ENCODE measurements at regions not wholly inside any gene's neighbourhood (a gene's known extent, or its start where the extent isn't known, plus 50 kb on each side); places are given as distances from the start of the nearest gene placed in this dataset.
"Not testable (repeated sequence)": the region's sequence is repeated elsewhere in the genome, so short reads cannot be mapped to it uniquely, and the experiment has no call there.

GRCh38 chr18:29377346-29377745, 1200.4 kb upstream of the CDH2 start:
- DNase-seq (ENCODE audit: low spot score) = no peak

GRCh38 chr18:29373000-29373399, 1196.1 kb upstream of the CDH2 start:
- no peak for DNase-seq (ENCODE audit: low spot score)

DNA sequence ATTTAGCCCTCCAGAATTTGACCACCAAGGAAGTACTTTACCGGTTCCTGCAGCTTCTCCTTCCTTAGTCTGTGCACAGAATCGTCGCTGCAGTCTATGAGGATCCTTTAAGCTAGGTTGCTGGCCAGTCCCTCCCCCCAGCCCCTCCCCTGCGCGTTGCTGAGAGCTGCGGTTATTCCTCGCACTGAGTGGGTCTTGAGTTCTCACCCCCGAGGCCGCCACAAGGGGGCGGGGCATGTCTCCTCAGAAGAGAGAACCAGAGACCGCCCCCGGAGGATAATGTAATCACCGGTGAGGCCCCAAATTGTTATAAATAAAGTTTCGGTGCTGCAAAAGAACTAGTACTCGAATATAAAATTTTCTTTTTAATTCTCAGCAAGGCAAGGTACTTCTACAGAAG, 1184.9 kb upstream of the CDH2 start:
- DNase-seq (ENCODE audit: low spot score) = no peak

GRCh38 chr18:29360659-29361058, 1183.7 kb upstream of the CDH2 start:
- DNase-seq (ENCODE audit: low spot score) = not testable (repeated sequence)

GRCh38 chr18:29359222-29359621, 1182.3 kb upstream of the CDH2 start:
- DNase-seq (ENCODE audit: low spot score) = not testable (repeated sequence)

GRCh38 chr18:29351171-29351570, 1174.2 kb upstream of the CDH2 start:
- DNase-seq (ENCODE audit: low spot score) = no peak

- no peak for DNase-seq (ENCODE audit: low spot score)
These were observed 1152.0 kb upstream of the CDH2 start for GRCh38 chr18:29328932-29329331.

DNA sequence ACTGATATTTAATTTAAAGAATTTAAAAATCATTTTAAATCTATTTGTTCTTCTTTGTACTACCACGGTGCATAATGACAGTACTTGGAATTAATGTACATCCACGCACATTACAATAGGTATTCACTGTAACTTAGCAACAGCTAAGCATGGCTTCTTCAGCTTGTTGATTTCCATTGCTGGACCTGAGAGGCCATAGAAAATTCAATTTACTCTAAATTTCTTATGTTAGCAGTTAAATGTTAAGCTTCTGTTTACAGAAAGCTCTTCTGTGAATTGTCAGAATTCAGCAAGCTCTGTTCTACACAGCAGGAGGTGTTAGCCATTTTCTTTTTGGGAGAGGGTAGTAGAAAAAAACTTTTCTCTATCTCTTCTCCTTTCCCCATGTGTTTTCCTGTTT, 1149.3 kb upstream of the CDH2 start:
- no peak for DNase-seq (ENCODE audit: low spot score)

- no peak for DNase-seq (ENCODE audit: low spot score)
These were observed 1144.6 kb upstream of the CDH2 start for GRCh38 chr18:29321561-29321960.

DNA sequence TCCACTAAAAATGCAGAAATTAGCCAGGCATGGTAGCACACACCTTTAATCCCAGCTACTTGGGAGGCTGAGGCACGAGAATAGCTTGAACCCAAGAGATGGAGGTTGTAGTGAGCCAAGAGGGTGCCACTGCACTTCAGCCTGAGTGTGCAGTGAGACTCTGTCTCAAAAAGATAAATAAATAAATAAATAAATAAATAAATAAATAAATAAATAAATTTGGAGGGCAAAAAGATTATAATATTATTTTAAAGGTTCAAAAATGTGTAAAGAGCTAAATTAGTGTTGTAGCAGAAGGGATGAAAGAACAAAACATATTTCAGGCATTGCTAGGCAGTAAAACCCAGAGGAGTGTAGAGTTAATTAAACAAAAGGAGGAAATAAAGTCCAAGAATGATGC, 1136.4 kb upstream of the CDH2 start:
- DNase-seq (ENCODE audit: low spot score) = no peak

GRCh38 chr18:29311580-29311979, 1134.7 kb upstream of the CDH2 start:
- no peak for DNase-seq (ENCODE audit: low spot score)

DNA sequence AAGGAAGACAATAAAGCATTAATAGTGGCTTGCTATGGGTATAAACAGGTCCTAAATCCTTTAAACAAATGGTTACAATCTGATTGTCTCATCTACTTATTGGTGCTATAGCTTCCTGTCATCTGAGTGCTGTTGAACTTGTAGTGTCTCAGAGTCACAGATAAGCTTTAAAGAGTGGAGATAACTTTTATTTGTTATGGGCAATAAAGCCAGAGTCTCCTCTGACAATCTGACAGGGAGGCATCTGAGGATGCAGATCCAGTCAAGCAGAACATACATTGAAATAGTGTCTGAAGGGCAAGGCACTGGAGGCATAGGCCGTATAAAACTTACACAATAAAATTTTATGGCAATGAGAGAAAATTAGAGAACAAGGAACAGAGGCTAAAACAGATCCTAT, 1132.4 kb upstream of the CDH2 start:
- no peak for DNase-seq (ENCODE audit: low spot score)

GRCh38 chr18:29307982-29308381, 1131.1 kb upstream of the CDH2 start:
- DNase-seq (ENCODE audit: low spot score) = no peak

DNA sequence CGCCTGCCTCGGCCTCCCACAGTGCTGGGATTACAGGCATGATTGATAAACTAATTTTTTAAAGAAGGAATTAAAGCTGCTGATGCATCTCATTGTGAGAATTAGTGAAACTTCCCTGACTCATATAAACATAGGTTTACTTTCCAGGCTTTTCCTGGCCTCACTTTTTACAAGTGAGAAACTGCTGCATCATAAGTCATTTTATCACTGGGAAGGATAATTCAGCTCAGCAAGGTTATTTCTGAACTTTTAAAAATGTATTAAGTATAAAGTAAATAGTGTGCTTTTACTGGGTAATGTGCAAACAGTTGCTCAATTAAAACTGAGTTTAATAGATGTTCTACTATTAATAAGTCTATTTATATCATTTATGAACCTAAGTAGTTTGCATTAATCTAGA, 1130.3 kb upstream of the CDH2 start:
- DNase-seq (ENCODE audit: low spot score) = no peak

DNA sequence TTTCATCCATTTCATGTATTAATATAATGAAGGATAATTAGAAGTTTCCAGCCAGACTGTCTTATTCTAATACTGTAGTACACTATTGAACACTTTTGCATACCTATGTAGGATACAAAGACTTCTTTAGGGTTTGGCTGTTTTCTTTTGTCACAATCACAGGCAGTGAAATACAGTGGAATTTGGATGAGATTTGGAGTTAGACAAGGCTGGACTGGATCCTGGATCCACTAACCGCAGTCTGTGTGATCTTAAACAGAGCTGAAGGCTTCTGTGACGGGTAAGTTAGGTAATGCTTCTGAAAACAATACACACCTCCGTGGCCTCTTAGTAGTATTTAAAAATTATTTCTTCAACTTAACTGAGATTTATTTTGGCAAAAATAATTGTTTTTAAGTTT, 1128.6 kb upstream of the CDH2 start:
- no peak for DNase-seq (ENCODE audit: low spot score)

DNA sequence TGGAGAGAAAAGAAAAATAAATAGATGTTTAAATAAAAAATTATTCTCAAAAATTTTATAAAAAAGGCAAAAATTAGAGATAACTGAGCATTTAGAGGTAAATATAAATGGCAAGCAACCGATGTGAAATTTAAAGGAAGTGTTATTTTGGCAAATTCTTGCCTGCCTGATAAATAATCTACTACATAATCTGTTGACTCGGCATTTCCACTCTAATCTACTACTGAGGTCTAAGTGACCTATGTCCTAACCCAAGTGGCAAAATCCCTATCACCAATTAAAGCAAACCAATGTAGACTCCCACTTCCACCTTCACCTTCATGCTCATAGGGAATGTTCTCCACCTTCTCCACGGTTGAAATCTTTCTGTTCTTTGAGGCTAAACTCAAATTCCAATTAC, 1124.1 kb upstream of the CDH2 start:
- DNase-seq (ENCODE audit: low spot score) = no peak

DNA sequence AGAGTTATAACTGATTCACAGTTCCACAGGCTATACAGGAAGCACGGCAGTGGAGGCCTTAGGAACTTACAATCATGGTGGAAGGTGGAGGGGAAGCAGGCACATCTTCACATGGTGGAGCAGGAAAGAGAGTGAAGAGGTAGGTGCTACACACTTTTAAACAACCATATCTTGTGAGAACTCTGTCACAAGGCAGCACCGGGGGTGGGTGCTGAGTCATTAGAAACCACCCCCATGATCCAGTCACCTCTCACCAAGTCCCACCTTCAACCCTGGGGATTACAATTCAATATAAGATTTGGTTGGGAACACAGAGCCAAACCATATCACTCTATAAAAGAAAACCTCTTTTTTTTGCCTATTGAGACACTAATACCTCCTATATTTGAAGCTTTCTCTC, 1108.5 kb upstream of the CDH2 start:
- no peak for DNase-seq (ENCODE audit: low spot score)

- DNase-seq (ENCODE audit: low spot score) = no peak
These were observed 1094.6 kb upstream of the CDH2 start for GRCh38 chr18:29271501-29271900.

GRCh38 chr18:29259838-29260237, 1082.9 kb upstream of the CDH2 start:
- DNase-seq (ENCODE audit: low spot score) = no peak

- DNase-seq (ENCODE audit: low spot score) = no peak
These were observed 1077.2 kb upstream of the CDH2 start for GRCh38 chr18:29254123-29254522.

- no peak for DNase-seq (ENCODE audit: low spot score)
These were observed 1074.8 kb upstream of the CDH2 start for GRCh38 chr18:29251681-29252080.

DNA sequence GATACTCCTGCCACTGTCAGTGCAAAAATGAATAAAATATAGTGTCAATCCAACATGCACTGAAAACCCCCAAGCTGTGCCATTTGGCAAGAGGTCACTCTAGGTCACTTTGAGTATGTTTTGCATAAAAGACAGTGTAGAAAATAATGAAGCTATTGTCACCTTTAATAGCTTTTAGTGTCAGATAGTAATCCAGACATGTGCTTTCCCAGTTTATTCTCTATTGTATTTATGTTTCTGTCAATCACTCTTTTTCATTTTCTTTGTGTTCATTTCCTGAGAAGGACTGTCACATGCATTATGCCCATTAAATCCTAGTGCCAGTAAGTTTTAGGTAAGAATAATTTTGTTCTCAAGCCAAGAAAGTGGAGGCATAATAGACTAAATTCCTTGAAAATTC, 1073.9 kb upstream of the CDH2 start:
- DNase-seq (ENCODE audit: low spot score) = no peak

DNA sequence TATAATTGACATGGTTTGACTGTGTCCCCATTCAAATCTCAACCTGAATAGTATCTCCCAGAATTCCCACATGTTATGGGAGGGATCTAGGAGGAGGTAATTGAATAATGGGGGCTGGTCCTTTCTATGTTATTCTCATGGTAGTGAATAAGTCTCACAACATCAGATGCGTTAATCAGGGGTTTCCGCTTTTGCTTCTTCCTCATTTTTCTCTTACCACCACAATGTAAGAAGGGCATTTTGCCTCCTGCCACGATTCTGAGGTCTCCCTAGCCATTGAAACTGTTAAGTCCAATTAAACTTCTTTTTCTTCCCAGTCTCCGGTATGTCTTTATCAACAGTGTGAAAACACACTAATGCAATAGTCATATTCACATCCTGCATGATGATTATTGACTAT, 1073.3 kb upstream of the CDH2 start:
- no peak for DNase-seq (ENCODE audit: low spot score)

GRCh38 chr18:29248805-29249204, 1071.9 kb upstream of the CDH2 start:
- no peak for DNase-seq (ENCODE audit: low spot score)

DNA sequence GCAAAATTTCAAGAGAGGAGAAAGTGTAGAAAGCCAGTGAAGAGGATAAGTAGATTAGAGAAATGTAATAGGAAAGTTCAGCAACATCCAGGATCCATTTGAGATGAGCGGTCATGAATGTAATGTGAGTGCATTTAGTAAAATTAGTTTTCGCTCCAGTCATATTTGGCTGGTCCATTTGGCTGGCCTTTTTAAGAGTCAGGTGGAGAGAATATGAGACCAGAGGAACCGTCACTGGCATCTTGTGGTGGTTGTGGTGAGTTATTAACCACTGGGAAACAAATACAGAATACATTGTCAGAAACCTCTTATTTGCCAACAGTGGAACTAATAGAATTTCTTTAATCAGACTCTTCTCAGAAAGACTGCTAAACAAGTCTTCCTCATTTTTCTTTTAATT, 1064.3 kb upstream of the CDH2 start:
- no peak for DNase-seq (ENCODE audit: low spot score)
